NB4 (cell line): ENCODE measurements at regions not wholly inside any gene's neighbourhood (a gene's known extent, or its start where the extent isn't known, plus 50 kb on each side); places are given as distances from the start of the nearest gene placed in this dataset.

ENCODE experiments used
- DNase-seq: peaks from one replicate; pipeline ENCODE4 v3.0.0; 2010; ENCODE audit warnings: low read depth
- H3K4me3 ChIP-seq: one replicate; pipeline ENCODE4 v1.5.1; 2011; ENCODE audit warnings: mild to moderate bottlenecking, low read depth, low read length, moderate library complexity
- CTCF ChIP-seq: IDR thresholded peaks from one replicate; pipeline ENCODE4 v1.5.1; 2012; ENCODE audit warnings: low read depth, low read length
- MAX ChIP-seq: IDR thresholded peaks from 2 replicates; pipeline ENCODE4 v1.6.1; 2011; ENCODE audit warnings: low read depth, low read length
- MYC ChIP-seq: IDR thresholded peaks from 2 replicates; pipeline ENCODE4 v1.6.1; 2011; ENCODE audit warnings: low read depth, low read length
- POLR2A ChIP-seq: IDR thresholded peaks from 2 replicates; pipeline ENCODE4 v1.6.1; 2011; ENCODE audit warnings: mild to moderate bottlenecking; ENCODE audit not compliant: insufficient read length; ENCODE audit errors: extremely low read depth

- no peak for DNase-seq
- TF ChIP-seq POLR2A (no peak), CTCF (no peak), MAX (no peak), MYC (no peak)
These were observed 1029.1 kb upstream of the GBE1 start for GRCh38 chr3:82790307-82791097.

GRCh38 chr3:82783194-82783593 lies 1021.7 kb upstream of the GBE1 start:
- no peak for DNase-seq
- H3K4me3 ChIP-seq: no peak overlapping the region
- TF ChIP-seq CTCF (no peak), MYC (no peak), POLR2A (no peak), MAX (no peak)

More at GRCh38 chr3:82790307-82791097, 1029.1 kb upstream of the GBE1 start:
- H3K4me3 ChIP-seq: no peak overlapping the region

GRCh38 chr3:82773207-82773606 lies 1011.8 kb upstream of the GBE1 start:
- TF ChIP-seq POLR2A (no peak), MAX (no peak), CTCF (no peak), MYC (no peak)
- no peak for DNase-seq
- H3K4me3 ChIP-seq: no peak overlapping the region

- no peak for DNase-seq
- TF ChIP-seq MYC (no peak), CTCF (no peak), MAX (no peak), POLR2A (no peak)
- H3K4me3 ChIP-seq: no peak overlapping the region
These were observed 1003.1 kb upstream of the GBE1 start for GRCh38 chr3:82764521-82764920.

GRCh38 chr3:82761858-82762257 lies 1000.4 kb upstream of the GBE1 start:
- H3K4me3 ChIP-seq: no peak overlapping the region
- no peak for DNase-seq
- TF ChIP-seq POLR2A (no peak), MAX (no peak), MYC (no peak), CTCF (no peak)
